ENCODE measurements at regions not wholly inside any gene's neighbourhood (a gene's known extent, or its start where the extent isn't known, plus 50 kb on each side); places are given as distances from the start of the nearest gene placed in this dataset.

DNA sequence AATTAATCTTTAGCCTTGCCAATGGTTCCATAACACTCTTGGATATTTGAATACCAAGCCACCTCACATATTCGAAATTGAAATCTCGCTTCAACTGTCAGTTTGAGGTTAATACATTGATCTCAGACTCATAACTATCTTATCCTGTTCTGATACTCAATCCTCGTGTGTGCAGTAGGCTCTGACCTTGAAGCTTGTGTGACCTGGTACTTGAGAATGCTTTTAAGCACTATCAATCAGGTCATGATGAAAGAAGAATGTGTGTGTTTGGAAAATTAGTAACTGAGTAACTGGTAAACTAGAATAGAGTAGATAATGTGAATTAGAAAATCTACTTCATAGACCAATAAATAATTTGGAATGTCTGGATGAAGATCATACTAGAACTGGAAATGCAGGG lies 1266.7 kb downstream of the MAT2B start:
- Histone ChIP-seq H3K36me3 (ENCODE audit: control insufficient read depth in 2 of 2, insufficient read depth in 2 of 2, low read length in 1 of 2) (no peaks in the 10 kb centered on the region), H3K27ac (ENCODE audit: control insufficient read depth, insufficient read depth) (no peak overlapping the region), H3K4me3 (no peak overlapping the region), H3K4me1 (ENCODE audit: control insufficient read depth, insufficient read depth, low read length) (no peaks in the 10 kb centered on the region), H3K4me2 (ENCODE audit: control insufficient read depth, insufficient read depth) (no peak overlapping the region), H3K9ac (ENCODE audit: control insufficient read depth, insufficient read depth, low read length) (no peak overlapping the region), H3K9me3 (replicated peaks; ENCODE audit: control insufficient read depth, insufficient read depth, low read length) (no peaks in the 10 kb centered on the region), H3K79me2 (ENCODE audit: control insufficient read depth, insufficient read depth, low read length) (no peaks in the 10 kb centered on the region), H2AFZ (ENCODE audit: control insufficient read depth, low read depth, low read length) (no peak overlapping the region), H3K27me3 (replicated peaks in 1 of 2; ENCODE audit: control insufficient read depth in 2 of 2, insufficient read depth in 2 of 2, low read length in 1 of 2) (no peaks in the 10 kb centered on the region), H4K20me1 (ENCODE audit: control insufficient read depth, insufficient read depth) (no peaks in the 10 kb centered on the region)
- no peak for TF ChIP-seq EGR1 (IDR thresholded peaks at IDR 0.05; ENCODE audit: borderline replicate concordance in 1 of 2, low read depth in 2 of 2, low read length in 2 of 2)
- no peak for TF ChIP-seq SIN3A (IDR thresholded peaks at IDR 0.05; ENCODE audit: low read depth, low read length)
- DNase-seq (ENCODE audit: low read depth, low spot score) (no peak), FAIRE-seq (no peak), ATAC-seq (no peak)
- in situ Hi-C loops (cut with MboI) (no loop called here), intact Hi-C loops (cut with micrococcal nuclease; ENCODE audit: unreplicated experiment) (no loop called here)
- ChIA-PET POLR2A (interaction anchor here (0.7 kb wide), 1 partner anchor 432 kb away, joined by 6 read pairs; no protein-coding TSS in a partner anchor), SMC1A (ENCODE audit: uncharacterized antibody, unreplicated experiment) (no interaction called here), CTCF (no interaction called here), RAD21 (ENCODE audit: unreplicated experiment) (no interaction called here)
- WGBS (ENCODE audit: insufficient coverage, insufficient replicate concordance, low lambda C conversion rate, missing lambda C conversion rate) = 0% methylated on average over 3 of the region's 3 CpGs
- no TSS peak for BruUV-seq (replicated peaks)

DNA sequence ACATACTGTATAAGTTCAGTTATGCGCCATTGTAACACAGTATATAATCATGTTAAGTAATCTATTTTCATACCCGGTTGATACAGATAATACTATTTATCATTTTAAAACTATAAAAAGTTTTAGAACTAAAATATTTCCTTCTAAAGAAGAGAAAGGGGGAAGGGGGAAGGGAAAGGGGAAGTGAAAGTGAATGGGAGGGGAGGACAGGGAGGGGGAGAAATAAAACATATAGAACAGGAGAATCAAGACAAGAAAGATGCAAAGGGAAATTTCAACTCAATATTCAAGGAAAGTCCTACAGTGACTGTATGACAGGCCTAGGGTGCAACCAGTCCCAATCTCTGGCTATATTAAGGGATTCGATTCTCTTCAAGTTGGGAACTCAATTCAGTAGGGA lies 1278.8 kb downstream of the MAT2B start:
- no peak overlapping the region for H3K27ac ChIP-seq (ENCODE audit: control insufficient read depth, insufficient read depth)
- no peaks in the 10 kb centered on the region for H3K9me3 ChIP-seq (replicated peaks; ENCODE audit: control insufficient read depth, insufficient read depth, low read length)
- no peaks in the 10 kb centered on the region for H3K27me3 ChIP-seq (replicated peaks in 1 of 2; ENCODE audit: control insufficient read depth in 2 of 2, insufficient read depth in 2 of 2, low read length in 1 of 2)
- H3K4me2 ChIP-seq (ENCODE audit: control insufficient read depth, insufficient read depth) = no peak overlapping the region
- intact Hi-C loops (cut with micrococcal nuclease; ENCODE audit: unreplicated experiment) (no loop called here), in situ Hi-C loops (cut with MboI) (no loop called here)
- no TSS peak for BruUV-seq (replicated peaks)
- ChIA-PET POLR2A (no interaction called here), CTCF (no interaction called here), SMC1A (ENCODE audit: uncharacterized antibody, unreplicated experiment) (interaction anchor here (2.2 kb wide), 1 partner anchor 12 kb away, joined by 8 read pairs; no protein-coding TSS in a partner anchor), RAD21 (ENCODE audit: unreplicated experiment) (no interaction called here)
- no peak overlapping the region for H3K9ac ChIP-seq (ENCODE audit: control insufficient read depth, insufficient read depth, low read length)
- no peak overlapping the region for H2AFZ ChIP-seq (ENCODE audit: control insufficient read depth, low read depth, low read length)
- no peaks in the 10 kb centered on the region for H3K36me3 ChIP-seq (ENCODE audit: control insufficient read depth in 2 of 2, insufficient read depth in 2 of 2, low read length in 1 of 2)
- no peak overlapping the region for H3K4me3 ChIP-seq
- H4K20me1 ChIP-seq (ENCODE audit: control insufficient read depth, insufficient read depth) = no peaks in the 10 kb centered on the region
- 21% methylated on average over 3 of the region's 3 CpGs for WGBS (ENCODE audit: insufficient coverage, insufficient replicate concordance, low lambda C conversion rate, missing lambda C conversion rate)
- FAIRE-seq = no peak
- no peaks in the 10 kb centered on the region for H3K4me1 ChIP-seq (ENCODE audit: control insufficient read depth, insufficient read depth, low read length)
- TF ChIP-seq, protein P1, sequence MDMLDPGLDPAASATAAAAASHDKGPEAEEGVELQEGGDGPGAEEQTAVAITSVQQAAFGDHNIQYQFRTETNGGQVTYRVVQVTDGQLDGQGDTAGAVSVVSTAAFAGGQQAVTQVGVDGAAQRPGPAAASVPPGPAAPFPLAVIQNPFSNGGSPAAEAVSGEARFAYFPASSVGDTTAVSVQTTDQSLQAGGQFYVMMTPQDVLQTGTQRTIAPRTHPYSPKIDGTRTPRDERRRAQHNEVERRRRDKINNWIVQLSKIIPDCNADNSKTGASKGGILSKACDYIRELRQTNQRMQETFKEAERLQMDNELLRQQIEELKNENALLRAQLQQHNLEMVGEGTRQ (IDR thresholded peaks at IDR 0.05; ENCODE audit: borderline replicate concordance, low read depth, low read length) = no peak
- TF ChIP-seq SPI1 (IDR thresholded peaks at IDR 0.05; ENCODE audit: borderline replicate concordance, insufficient read depth, low read depth, low read length) = peak; percentile 45; the same call in 1 of the 2 replicates
- H3K79me2 ChIP-seq (ENCODE audit: control insufficient read depth, insufficient read depth, low read length) = no peaks in the 10 kb centered on the region
- ATAC-seq = no peak; the same call in 2 of the 3 replicates
- DNase-seq (ENCODE audit: low read depth, low spot score) = no peak

Measured in GM12878 (cell line).